C4-2B (cell line): ENCODE measurements at regions not wholly inside any gene's neighbourhood (a gene's known extent, or its start where the extent isn't known, plus 50 kb on each side); places are given as distances from the start of the nearest gene placed in this dataset.

ENCODE experiments used
- ZFX ChIP-seq: fragments of 450-650 bp; IDR thresholded peaks from 2 replicates; pipeline ENCODE4 v1.6.1; 2017
- TF ChIP-seq, protein P1 (sequence below): fragments of 450-650 bp; conservative IDR thresholded peaks from 2 replicates; pipeline ENCODE4 v1.5.1; 2017; ENCODE audit warnings: mild to moderate bottlenecking

DNA sequence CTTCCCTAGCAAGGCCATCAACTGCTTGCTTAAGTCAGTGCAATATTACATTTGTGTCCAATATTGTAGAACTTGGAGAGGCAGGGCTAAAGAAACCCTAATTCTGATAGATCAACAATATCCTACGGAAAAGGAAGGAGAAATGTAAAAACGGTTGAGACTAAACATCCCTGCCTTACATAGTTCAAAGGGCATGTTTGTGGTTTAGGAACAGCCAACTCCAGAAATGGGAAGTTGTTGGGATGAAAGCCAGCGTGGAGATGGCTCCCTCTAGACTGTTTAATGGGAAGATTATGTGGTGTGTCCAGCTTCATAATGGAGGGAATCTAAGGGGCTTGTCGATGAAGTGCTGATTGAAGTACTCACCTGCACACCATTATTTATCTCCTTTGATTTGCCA is 145.3 kb upstream of the TENT5A start:
- TF ChIP-seq, protein P1, sequence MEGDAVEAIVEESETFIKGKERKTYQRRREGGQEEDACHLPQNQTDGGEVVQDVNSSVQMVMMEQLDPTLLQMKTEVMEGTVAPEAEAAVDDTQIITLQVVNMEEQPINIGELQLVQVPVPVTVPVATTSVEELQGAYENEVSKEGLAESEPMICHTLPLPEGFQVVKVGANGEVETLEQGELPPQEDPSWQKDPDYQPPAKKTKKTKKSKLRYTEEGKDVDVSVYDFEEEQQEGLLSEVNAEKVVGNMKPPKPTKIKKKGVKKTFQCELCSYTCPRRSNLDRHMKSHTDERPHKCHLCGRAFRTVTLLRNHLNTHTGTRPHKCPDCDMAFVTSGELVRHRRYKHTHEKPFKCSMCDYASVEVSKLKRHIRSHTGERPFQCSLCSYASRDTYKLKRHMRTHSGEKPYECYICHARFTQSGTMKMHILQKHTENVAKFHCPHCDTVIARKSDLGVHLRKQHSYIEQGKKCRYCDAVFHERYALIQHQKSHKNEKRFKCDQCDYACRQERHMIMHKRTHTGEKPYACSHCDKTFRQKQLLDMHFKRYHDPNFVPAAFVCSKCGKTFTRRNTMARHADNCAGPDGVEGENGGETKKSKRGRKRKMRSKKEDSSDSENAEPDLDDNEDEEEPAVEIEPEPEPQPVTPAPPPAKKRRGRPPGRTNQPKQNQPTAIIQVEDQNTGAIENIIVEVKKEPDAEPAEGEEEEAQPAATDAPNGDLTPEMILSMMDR: peak; percentile 13
- TF ChIP-seq ZFX: no peak
